ENCODE measurements at regions not wholly inside any gene's neighbourhood (a gene's known extent, or its start where the extent isn't known, plus 50 kb on each side); places are given as distances from the start of the nearest gene placed in this dataset.

- H3K4me3 Mint-ChIP-seq: no peak overlapping the region
- H3K9me3 Mint-ChIP-seq: peaks cover 8% of the 10 kb centered on the region
- H3K4me1 Mint-ChIP-seq (ENCODE audit: low read depth): peaks cover 47% of the 10 kb centered on the region
- H3K27me3 Mint-ChIP-seq (ENCODE audit: low read depth): no peaks in the 10 kb centered on the region
- DNase-seq (no peak), ATAC-seq (no peak)
- no peaks in the 10 kb centered on the region for H3K36me3 Mint-ChIP-seq (ENCODE audit: insufficient read depth)
Measured at GRCh38 chr4:26130841-26131432, 189.9 kb upstream of the RBPJ start.

- Mint-ChIP-seq H3K27me3 (ENCODE audit: low read depth) (no peaks in the 10 kb centered on the region), H3K4me1 (ENCODE audit: low read depth) (peaks cover 41% of the 10 kb centered on the region), H3K4me3 (no peak overlapping the region), H3K9me3 (peaks cover 8% of the 10 kb centered on the region), H3K36me3 (ENCODE audit: insufficient read depth) (no peaks in the 10 kb centered on the region)
- peak; percentile 6 for DNase-seq
- peak in 1 of 2 donors; percentile 39 for ATAC-seq
Measured at GRCh38 chr4:26131711-26132110, 189.1 kb upstream of the RBPJ start.

DNA sequence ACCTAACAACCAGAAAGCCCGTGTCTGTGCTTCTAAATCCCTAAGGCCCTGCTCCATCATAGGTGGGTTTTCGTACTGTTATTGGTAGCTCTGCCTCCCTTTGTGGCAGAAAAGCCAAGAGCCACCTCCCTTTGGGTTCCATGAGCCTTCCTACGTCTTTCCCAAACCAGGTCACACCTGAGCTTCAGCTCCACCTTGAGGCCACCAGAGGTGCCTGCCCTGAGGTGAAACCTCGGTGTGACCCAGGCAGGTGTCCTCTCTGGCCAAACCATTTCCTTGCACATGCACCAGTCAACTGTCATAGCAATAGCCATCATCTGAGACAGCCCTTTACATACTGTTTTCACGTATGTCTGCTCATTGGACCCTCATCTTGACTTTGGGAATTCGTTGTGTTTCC, 188.0 kb upstream of the RBPJ start:
- Mint-ChIP-seq H3K4me3 (no peak overlapping the region), H3K4me1 (ENCODE audit: low read depth) (peaks cover 37% of the 10 kb centered on the region), H3K9me3 (peaks cover 8% of the 10 kb centered on the region), H3K36me3 (ENCODE audit: insufficient read depth) (no peaks in the 10 kb centered on the region), H3K27me3 (ENCODE audit: low read depth) (no peaks in the 10 kb centered on the region)
- ATAC-seq (no peak), DNase-seq (no peak)

- no peak for ATAC-seq
- H3K9me3 Mint-ChIP-seq: peaks cover 5% of the 10 kb centered on the region
- no peaks in the 10 kb centered on the region for H3K36me3 Mint-ChIP-seq (ENCODE audit: insufficient read depth)
- no peak overlapping the region for H3K4me3 Mint-ChIP-seq
- H3K4me1 Mint-ChIP-seq (ENCODE audit: low read depth): peaks cover 37% of the 10 kb centered on the region
- no peaks in the 10 kb centered on the region for H3K27me3 Mint-ChIP-seq (ENCODE audit: low read depth)
- DNase-seq: no peak
Measured at GRCh38 chr4:26133840-26134239, 187.0 kb upstream of the RBPJ start.

GRCh38 chr4:26135331-26135730, 185.5 kb upstream of the RBPJ start:
- peaks cover 35% of the 10 kb centered on the region for H3K4me1 Mint-ChIP-seq (ENCODE audit: low read depth)
- no peaks in the 10 kb centered on the region for H3K36me3 Mint-ChIP-seq (ENCODE audit: insufficient read depth)
- no peak overlapping the region for H3K4me3 Mint-ChIP-seq
- ATAC-seq (no peak), DNase-seq (no peak)
- H3K9me3 Mint-ChIP-seq: no peaks in the 10 kb centered on the region
- H3K27me3 Mint-ChIP-seq (ENCODE audit: low read depth): no peaks in the 10 kb centered on the region

GRCh38 chr4:26136615-26137014, 184.2 kb upstream of the RBPJ start:
- Mint-ChIP-seq H3K36me3 (ENCODE audit: insufficient read depth) (no peaks in the 10 kb centered on the region), H3K27me3 (ENCODE audit: low read depth) (no peaks in the 10 kb centered on the region), H3K4me1 (ENCODE audit: low read depth) (peaks cover 23% of the 10 kb centered on the region), H3K4me3 (no peak overlapping the region), H3K9me3 (no peaks in the 10 kb centered on the region)
- no peak for ATAC-seq
- no peak for DNase-seq

DNA sequence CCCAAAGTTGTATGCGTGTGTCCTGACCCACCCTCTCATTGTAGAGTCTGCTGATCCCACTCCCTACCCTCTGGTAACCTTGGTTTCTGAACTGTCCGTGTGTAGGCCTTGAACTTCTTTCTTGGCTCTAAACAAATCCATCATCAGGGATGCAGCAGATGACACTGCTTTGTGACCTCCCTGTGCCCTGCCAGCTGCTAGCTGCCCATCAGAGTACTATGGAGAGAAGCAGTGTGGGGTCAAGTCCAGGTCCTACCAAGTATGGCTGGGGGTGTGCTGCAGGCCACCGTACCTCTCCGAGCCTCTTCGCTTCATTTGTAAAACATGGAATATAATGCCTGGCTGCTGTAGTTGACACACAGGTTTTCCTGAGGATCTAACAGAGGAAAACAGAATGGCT, 183.5 kb upstream of the RBPJ start:
- no peaks in the 10 kb centered on the region for H3K36me3 Mint-ChIP-seq (ENCODE audit: insufficient read depth)
- no peak overlapping the region for H3K4me3 Mint-ChIP-seq
- H3K9me3 Mint-ChIP-seq: no peaks in the 10 kb centered on the region
- no peaks in the 10 kb centered on the region for H3K27me3 Mint-ChIP-seq (ENCODE audit: low read depth)
- H3K4me1 Mint-ChIP-seq (ENCODE audit: low read depth): peaks cover 20% of the 10 kb centered on the region
- DNase-seq (no peak), ATAC-seq (no peak)

DNA sequence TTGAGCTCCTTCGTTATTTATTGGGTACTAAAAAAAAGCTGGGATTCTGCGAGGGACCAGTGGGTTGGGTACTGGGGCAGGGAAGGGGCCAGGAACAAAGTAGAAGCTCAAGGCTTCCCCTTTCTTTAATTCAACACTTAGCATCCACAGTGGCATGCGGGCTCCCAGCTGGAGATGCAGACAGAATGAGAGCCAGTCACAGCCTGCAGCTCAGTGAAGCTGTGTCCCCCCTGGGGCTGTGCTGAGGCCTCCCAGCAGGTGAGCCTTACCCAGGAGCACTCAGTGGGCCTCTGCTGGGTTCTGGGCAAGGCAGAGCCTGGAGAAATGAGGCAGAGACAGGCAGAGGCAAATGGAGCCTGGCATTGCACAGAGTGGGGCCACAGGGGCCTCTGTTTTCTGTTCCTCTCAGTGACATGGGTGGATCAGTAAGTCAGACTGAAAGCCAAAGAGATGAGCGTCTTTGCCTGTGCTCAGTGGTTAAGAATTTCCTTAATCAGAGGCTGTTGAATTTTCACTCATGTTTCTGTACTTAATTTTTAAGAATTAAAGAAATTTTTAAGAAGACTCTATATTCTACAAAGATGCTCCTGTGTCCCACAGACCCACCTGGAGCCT, 181.4 kb upstream of the RBPJ start:
- DNase-seq (no peak), ATAC-seq (peak in 1 of 2 donors; percentile 36)
- Mint-ChIP-seq H3K9me3 (no peaks in the 10 kb centered on the region), H3K36me3 (ENCODE audit: insufficient read depth) (no peaks in the 10 kb centered on the region), H3K4me1 (ENCODE audit: low read depth) (peaks cover 5% of the 10 kb centered on the region), H3K27me3 (ENCODE audit: low read depth) (no peaks in the 10 kb centered on the region), H3K4me3 (no peak overlapping the region)

- DNase-seq (no peak), ATAC-seq (no peak)
- H3K36me3 Mint-ChIP-seq (ENCODE audit: insufficient read depth): no peaks in the 10 kb centered on the region
- H3K4me1 Mint-ChIP-seq (ENCODE audit: low read depth): peaks cover 13% of the 10 kb centered on the region
- no peak overlapping the region for H3K4me3 Mint-ChIP-seq
- H3K9me3 Mint-ChIP-seq: no peaks in the 10 kb centered on the region
- no peaks in the 10 kb centered on the region for H3K27me3 Mint-ChIP-seq (ENCODE audit: low read depth)
Measured at GRCh38 chr4:26140150-26140898, 180.5 kb upstream of the RBPJ start.

DNA sequence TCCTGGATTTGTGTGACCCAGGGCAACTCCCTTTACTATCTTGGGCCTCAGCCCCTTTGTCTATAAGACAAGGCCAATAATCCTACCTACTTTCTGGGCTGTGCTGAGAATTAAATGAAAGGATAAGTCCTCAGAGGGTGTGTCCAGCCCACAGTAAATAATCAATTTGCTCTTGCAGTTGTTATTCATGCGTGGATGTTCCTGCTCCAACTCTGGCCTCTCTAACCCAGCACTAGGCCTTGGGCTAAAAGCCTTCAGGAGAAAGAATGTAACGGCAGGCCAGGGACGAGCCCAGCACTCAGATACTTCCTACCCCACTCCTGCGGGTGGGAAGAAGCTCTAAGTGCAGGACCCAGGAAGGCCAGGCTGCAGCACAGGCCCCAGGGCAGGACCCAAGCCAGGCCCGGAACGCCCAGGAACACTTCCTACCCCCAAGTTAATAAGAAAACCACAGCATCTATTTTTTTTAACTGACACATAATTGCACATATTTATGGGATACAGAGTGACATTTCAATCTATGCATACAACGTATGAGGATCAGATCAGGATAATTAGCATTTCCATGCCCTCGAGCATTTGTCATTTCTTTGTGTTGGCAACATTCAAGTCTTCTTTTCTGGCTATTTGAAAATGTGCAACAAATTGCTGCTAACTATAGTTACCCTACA, 179.6 kb upstream of the RBPJ start:
- H3K27me3 Mint-ChIP-seq (ENCODE audit: low read depth): no peaks in the 10 kb centered on the region
- no peak for ATAC-seq
- H3K4me3 Mint-ChIP-seq: no peak overlapping the region
- H3K9me3 Mint-ChIP-seq: no peaks in the 10 kb centered on the region
- no peaks in the 10 kb centered on the region for H3K36me3 Mint-ChIP-seq (ENCODE audit: insufficient read depth)
- DNase-seq: no peak
- H3K4me1 Mint-ChIP-seq (ENCODE audit: low read depth): peaks cover 17% of the 10 kb centered on the region

- H3K36me3 Mint-ChIP-seq (ENCODE audit: insufficient read depth): no peaks in the 10 kb centered on the region
- no peaks in the 10 kb centered on the region for H3K9me3 Mint-ChIP-seq
- no peaks in the 10 kb centered on the region for H3K27me3 Mint-ChIP-seq (ENCODE audit: low read depth)
- H3K4me1 Mint-ChIP-seq (ENCODE audit: low read depth): peaks cover 17% of the 10 kb centered on the region
- ATAC-seq (no peak), DNase-seq (no peak)
- H3K4me3 Mint-ChIP-seq: no peak overlapping the region
Measured at GRCh38 chr4:26141911-26142638, 178.7 kb upstream of the RBPJ start.

DNA sequence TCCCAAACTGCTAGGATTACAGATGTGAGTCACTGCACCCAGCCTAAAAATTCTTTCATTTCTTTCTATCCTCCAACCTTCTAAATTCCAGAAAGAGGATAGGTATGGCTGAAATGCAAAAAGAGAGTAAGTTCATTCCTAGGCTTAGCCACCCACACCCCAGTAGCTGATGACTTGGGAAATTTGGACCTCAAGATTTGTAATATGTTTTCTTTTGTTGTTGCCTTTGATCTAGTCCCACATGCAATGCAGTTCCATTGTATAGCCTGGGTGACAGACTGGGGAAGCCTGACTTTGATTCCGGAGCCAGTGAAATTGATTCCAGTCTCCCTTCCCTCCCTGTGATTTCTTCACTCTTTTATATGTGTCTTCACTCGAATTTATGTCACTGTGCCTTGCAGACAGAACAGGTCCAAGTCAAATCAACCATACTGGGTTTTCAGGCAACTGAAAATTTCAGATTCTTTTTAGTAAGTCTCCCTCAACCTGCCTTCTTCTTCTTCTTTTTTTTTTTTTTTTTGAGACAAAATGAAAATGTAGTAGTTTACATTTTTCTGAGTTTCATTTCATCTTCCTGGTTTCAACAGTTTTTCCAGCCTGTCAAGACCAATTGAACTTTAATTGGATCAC, 176.2 kb upstream of the RBPJ start:
- peaks cover 20% of the 10 kb centered on the region for H3K4me1 Mint-ChIP-seq (ENCODE audit: low read depth)
- ATAC-seq (peak; percentile 6 to 35), DNase-seq (no peak)
- H3K36me3 Mint-ChIP-seq (ENCODE audit: insufficient read depth): no peaks in the 10 kb centered on the region
- H3K9me3 Mint-ChIP-seq: no peaks in the 10 kb centered on the region
- peak overlapping the region; percentile 58 for H3K4me3 Mint-ChIP-seq
- H3K27me3 Mint-ChIP-seq (ENCODE audit: low read depth): peaks cover 2% of the 10 kb centered on the region

DNA sequence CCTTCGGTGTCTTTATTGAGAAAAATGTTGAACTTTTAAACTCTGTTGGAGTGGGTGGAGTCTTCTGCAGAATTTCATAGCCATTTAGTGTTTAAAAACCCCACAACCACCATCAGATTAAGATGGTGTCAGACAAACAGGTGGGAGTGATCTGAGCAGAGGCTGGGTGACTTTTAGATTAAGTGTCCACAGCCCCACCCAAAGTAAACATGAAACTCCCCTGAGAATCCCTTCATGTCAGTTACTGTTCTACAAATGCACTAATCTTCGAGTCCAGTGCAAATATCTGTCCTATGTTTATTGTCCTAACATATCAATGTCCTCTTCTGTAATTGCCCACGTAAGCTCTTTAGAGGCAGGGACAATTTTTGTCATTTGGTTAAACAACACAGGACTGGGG, 175.6 kb upstream of the RBPJ start:
- H3K4me3 Mint-ChIP-seq: peak overlapping the region; percentile 58
- ATAC-seq: peak; percentile 64 to 74
- H3K36me3 Mint-ChIP-seq (ENCODE audit: insufficient read depth): no peaks in the 10 kb centered on the region
- peaks cover 2% of the 10 kb centered on the region for H3K27me3 Mint-ChIP-seq (ENCODE audit: low read depth)
- no peaks in the 10 kb centered on the region for H3K9me3 Mint-ChIP-seq
- no peak for DNase-seq
- peaks cover 22% of the 10 kb centered on the region for H3K4me1 Mint-ChIP-seq (ENCODE audit: low read depth)

- H3K4me1 Mint-ChIP-seq (ENCODE audit: low read depth): peaks cover 30% of the 10 kb centered on the region
- peaks cover 2% of the 10 kb centered on the region for H3K27me3 Mint-ChIP-seq (ENCODE audit: low read depth)
- no peak overlapping the region for H3K4me3 Mint-ChIP-seq
- ATAC-seq: no peak
- no peak for DNase-seq
- H3K36me3 Mint-ChIP-seq (ENCODE audit: insufficient read depth): no peaks in the 10 kb centered on the region
- H3K9me3 Mint-ChIP-seq: no peaks in the 10 kb centered on the region
Measured at GRCh38 chr4:26148927-26149326, 171.9 kb upstream of the RBPJ start.
